IPS DF 6.9 (cell line): ENCODE measurements at regions not wholly inside any gene's neighbourhood (a gene's known extent, or its start where the extent isn't known, plus 50 kb on each side); places are given as distances from the start of the nearest gene placed in this dataset.
A peak's percentile ranks its signal among the peaks of the same experiment; 100 is the strongest.

ENCODE experiments used
- DNase-seq: peaks from one replicate; pipeline ENCODE4 v3.0.0-alpha.2; 2013; ENCODE audit warnings: low read depth, low spot score
- H3K27ac ChIP-seq: one replicate; pipeline ENCODE4 v1.5.1; 2013; ENCODE audit warnings: low read length, control low read depth
- H3K27me3 ChIP-seq: 2 replicates; pipeline ENCODE4 v1.6.1; 2013; ENCODE audit warnings: mild to moderate bottlenecking, low read length; ENCODE audit not compliant: control insufficient read depth, insufficient read depth
- H3K36me3 ChIP-seq: 2 replicates; pipeline ENCODE4 v1.6.1; 2013; ENCODE audit warnings: low read length; ENCODE audit not compliant: control insufficient read depth, insufficient read depth
- H3K4me1 ChIP-seq: 2 replicates; pipeline ENCODE4 v1.6.1; 2013; ENCODE audit warnings: low read length; ENCODE audit not compliant: control insufficient read depth, insufficient read depth
- H3K4me3 ChIP-seq: 2 replicates; pipeline ENCODE4 v1.5.1; 2013; ENCODE audit warnings: mild to moderate bottlenecking, low read length
- H3K9me3 ChIP-seq: 2 replicates; pipeline ENCODE4 v1.6.1; 2013; ENCODE audit warnings: low read length, inconsistent platforms; ENCODE audit not compliant: control insufficient read depth, insufficient read depth
- WGBS: extraction: QIAGEN DNeasy Blood & Tissue Kit; methylation state at CpG from one replicate; pipeline ENCODE4 v1.1.7; 2013; ENCODE audit warnings: mixed read lengths, missing lambda C conversion rate; ENCODE audit not compliant: insufficient read length, insufficient coverage; 5-methylcytosine and 5-hydroxymethylcytosine counted together

DNA sequence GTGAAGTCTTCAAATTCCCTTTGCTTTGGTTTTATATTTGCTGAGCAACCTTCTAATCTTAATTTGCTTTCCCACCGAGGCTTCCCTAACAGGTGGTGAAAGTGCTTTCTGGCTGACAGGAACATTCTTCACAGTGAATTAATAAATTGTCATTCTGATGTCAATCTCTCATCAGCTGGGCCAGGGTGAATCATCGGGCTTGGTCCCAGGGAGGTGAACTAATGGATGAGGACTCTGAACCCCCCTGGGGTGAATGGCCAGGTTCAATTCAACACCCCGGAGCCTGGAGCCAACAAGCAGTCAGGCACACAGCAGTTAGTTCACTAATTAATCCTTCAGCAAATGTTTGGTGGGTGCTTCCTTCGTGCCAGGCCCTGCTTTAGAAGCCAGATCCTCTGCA is 155.4 kb upstream of the PDGFD start:
- H3K4me1 ChIP-seq = no peaks in the 10 kb centered on the region
- no peak overlapping the region for H3K4me3 ChIP-seq
- H3K27ac ChIP-seq = no peak overlapping the region
- no CpG with 5 or more reads among the region's 4 CpGs for WGBS
- H3K9me3 ChIP-seq = no peaks in the 10 kb centered on the region; the same call in 1 of the 2 replicates
- H3K27me3 ChIP-seq = no peaks in the 10 kb centered on the region
- DNase-seq = no peak
- no peaks in the 10 kb centered on the region for H3K36me3 ChIP-seq

DNA sequence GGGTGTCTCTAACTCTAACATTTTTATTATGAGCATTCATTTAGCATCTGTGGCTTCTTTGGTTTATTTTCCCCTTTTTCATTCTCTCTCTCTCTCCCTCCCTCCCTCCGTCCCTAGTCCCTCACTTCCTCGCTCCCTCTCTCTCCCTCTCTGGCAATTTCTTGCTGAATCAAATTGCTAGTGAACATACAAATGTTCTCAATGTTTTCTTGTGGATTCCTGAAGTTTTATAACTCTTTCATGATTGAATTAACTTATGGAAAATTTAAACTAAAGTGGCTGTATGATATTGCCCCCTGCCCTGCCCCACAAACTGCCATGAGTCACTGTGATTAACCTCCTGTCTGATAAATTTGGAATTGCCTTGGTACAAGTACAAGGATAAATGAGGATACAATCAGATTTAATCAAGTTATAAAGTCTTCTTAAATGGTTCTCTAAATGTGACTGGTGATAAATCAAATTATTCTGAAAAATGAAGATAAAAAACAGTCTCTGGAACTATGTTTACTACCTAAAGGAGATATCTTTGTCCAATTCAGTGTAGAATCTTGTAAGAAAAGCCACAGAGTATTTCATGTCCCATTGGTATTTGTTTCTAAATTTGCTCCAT is 143.0 kb upstream of the PDGFD start:
- no peaks in the 10 kb centered on the region for H3K27me3 ChIP-seq
- no peak overlapping the region for H3K4me3 ChIP-seq
- no peaks in the 10 kb centered on the region for H3K36me3 ChIP-seq
- H3K4me1 ChIP-seq = no peaks in the 10 kb centered on the region
- no peaks in the 10 kb centered on the region for H3K9me3 ChIP-seq
- no peak overlapping the region for H3K27ac ChIP-seq
- no CpG with 5 or more reads among the region's 2 CpGs for WGBS
- DNase-seq = no peak

DNA sequence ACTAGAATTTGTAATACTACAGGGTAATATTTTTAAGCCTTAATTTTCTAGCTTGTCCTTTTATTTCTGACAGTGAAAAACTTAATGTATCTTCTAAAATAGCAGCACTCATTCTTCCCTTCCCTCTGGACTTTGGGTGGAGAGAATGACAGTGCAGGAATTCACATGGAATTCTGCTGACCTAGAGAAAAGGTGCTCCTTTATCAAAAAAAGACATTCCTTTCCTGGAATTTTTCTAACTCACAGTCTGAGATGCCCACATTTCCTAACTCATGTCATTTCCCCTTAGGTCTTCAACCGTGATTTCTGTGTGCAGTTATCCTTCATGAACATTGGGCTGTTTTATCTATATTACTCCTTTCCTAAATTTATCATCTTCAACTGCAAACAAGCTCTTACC is 137.8 kb upstream of the PDGFD start:
- no peak overlapping the region for H3K27ac ChIP-seq
- no peaks in the 10 kb centered on the region for H3K9me3 ChIP-seq
- H3K27me3 ChIP-seq = no peaks in the 10 kb centered on the region
- no peaks in the 10 kb centered on the region for H3K36me3 ChIP-seq
- no peak for DNase-seq
- H3K4me1 ChIP-seq = no peaks in the 10 kb centered on the region
- no CpG with 5 or more reads among the region's 1 CpG for WGBS
- no peak overlapping the region for H3K4me3 ChIP-seq

DNA sequence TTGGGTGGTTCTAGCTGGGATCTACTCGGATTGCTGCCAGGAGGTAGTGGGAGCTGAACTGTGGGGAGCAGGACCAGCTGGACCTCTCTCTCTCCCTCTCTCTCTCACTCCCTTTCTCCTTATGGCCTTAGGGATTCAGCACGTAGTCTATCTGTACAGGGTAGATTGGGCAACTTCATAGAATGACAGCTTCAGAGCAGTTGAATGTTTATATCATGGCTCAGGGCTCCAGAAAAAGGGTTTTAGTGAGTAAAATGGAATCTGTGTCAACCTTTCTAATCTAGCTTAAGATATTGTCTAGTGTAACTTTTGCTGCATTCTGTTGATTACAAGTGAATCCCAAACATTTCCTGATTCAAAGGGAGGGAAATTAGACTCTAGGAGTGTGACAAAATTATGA is 127.7 kb upstream of the PDGFD start:
- Histone ChIP-seq H3K27me3 (no peaks in the 10 kb centered on the region), H3K9me3 (no peaks in the 10 kb centered on the region), H3K4me3 (no peak overlapping the region), H3K36me3 (no peaks in the 10 kb centered on the region), H3K4me1 (no peaks in the 10 kb centered on the region), H3K27ac (no peak overlapping the region)
- no CpG with 5 or more reads among the region's 2 CpGs for WGBS
- no peak for DNase-seq

DNA sequence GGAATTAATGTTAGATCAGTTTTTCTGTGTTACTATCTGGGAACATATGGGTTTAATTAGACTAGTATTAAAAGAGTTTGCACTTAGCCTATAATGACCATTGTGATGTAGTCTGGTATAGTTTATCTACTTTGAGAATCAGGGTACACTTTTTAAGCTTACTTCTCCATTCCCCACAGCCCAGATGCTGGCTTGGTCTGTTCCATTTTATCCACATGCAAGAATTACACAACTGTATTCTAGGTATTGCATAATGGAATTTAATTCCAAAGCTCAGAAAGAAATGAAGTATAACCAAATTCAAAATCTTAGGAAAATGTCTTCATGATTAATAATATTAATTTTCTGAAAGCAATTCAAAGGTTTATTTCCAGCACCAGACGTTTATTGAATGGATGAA is 122.2 kb upstream of the PDGFD start:
- no peak overlapping the region for H3K4me3 ChIP-seq
- H3K9me3 ChIP-seq = no peaks in the 10 kb centered on the region
- no peaks in the 10 kb centered on the region for H3K36me3 ChIP-seq
- no CpG with 5 or more reads among the region's 1 CpG for WGBS
- H3K27me3 ChIP-seq = no peaks in the 10 kb centered on the region
- no peaks in the 10 kb centered on the region for H3K4me1 ChIP-seq
- no peak for DNase-seq
- no peak overlapping the region for H3K27ac ChIP-seq

DNA sequence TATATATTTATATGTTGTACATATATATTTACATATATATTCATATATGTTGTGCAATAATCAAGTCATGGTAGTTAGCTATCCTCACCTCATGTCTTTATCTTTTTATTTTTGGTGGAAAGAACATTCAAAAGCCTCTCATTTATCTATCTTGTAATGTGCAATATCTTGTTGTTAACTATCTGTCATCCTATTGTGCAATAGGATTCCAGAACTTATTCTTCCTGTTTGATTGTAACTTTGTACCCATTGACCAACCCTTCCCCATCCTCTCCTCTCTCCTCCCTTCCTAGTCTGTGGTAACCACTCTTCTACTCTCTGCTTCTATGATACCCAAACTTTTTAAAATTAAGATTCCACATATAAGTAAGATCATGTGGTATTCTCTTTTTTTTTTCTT is 115.6 kb upstream of the PDGFD start:
- DNase-seq = no peak
- Histone ChIP-seq H3K4me1 (no peaks in the 10 kb centered on the region), H3K27ac (no peak overlapping the region), H3K9me3 (no peaks in the 10 kb centered on the region), H3K36me3 (no peaks in the 10 kb centered on the region), H3K4me3 (no peak overlapping the region), H3K27me3 (no peaks in the 10 kb centered on the region)

DNA sequence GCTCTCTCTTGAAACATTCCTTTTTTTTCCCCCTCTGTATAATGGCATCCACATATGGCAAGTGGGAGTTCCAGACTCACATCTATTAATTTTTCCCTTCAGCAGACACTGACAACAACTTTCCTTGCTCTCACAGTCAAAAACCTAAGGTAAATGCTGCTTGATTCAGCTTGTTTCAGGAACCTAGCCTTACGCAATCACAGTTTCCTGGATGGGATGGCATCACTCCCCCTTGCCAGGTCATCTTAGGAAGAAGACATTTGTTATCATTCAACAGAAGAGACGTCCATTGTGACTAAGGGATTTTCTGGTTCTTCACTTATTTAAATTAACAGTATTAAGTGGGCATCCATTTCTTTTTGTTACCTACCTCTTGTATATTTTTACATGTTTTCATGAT is 112.0 kb upstream of the PDGFD start:
- no peaks in the 10 kb centered on the region for H3K4me1 ChIP-seq
- no peaks in the 10 kb centered on the region for H3K36me3 ChIP-seq
- no peaks in the 10 kb centered on the region for H3K9me3 ChIP-seq
- no peak for DNase-seq
- no peaks in the 10 kb centered on the region for H3K27me3 ChIP-seq
- H3K4me3 ChIP-seq = no peak overlapping the region
- no peak overlapping the region for H3K27ac ChIP-seq
- WGBS = no CpG with 5 or more reads among the region's 2 CpGs

DNA sequence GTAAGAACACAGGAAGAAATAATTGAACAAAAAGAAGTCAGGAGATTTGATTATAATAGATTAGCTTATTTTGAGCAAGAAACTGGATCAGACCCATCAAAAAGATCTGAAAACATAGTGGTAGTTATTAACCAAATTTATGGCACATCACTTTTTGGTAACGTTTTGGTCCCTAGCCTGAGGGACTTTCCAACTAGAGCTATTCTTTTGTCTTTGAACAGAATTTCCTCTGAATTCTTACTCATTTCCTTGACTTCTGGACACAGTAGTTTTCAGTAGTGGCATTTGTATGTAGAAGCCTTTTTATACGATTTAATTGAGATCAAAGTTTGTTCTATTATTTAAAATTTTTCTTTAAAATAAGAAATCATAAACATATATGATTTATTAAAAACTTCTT is 96.5 kb upstream of the PDGFD start:
- H3K4me3 ChIP-seq = no peak overlapping the region
- no peak for DNase-seq
- no CpG with 5 or more reads among the region's 2 CpGs for WGBS
- no peak overlapping the region for H3K27ac ChIP-seq
- no peaks in the 10 kb centered on the region for H3K27me3 ChIP-seq
- H3K4me1 ChIP-seq = no peaks in the 10 kb centered on the region
- no peaks in the 10 kb centered on the region for H3K9me3 ChIP-seq
- no peaks in the 10 kb centered on the region for H3K36me3 ChIP-seq

DNA sequence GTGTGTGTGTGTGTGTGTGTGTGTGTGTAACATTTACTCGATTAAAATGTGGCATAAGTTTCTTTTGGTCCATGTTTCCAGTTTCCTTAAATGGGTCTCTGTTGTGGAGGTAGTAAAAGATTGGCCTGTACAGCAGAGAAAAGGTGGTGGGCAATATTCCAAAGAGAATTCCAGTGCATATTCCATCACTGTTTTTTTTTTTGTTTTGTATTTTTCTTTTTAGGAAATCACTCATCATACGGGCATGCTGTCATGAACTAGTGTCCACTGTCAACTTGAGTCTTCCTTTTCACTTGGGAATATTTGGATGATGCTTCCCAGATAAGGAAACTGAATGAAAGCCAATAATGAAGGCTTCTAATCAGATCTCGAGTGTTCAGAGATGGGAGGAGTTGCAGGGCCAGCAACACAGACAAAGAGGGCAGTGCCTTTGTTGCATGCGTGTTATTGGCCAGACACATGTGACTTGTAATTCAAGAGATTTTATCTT is 95.2 kb upstream of the PDGFD start:
- H3K36me3 ChIP-seq = no peaks in the 10 kb centered on the region
- no peak overlapping the region for H3K4me3 ChIP-seq
- H3K9me3 ChIP-seq = no peaks in the 10 kb centered on the region
- no CpG with 5 or more reads among the region's 4 CpGs for WGBS
- no peak for DNase-seq
- no peaks in the 10 kb centered on the region for H3K27me3 ChIP-seq
- no peak overlapping the region for H3K27ac ChIP-seq
- no peaks in the 10 kb centered on the region for H3K4me1 ChIP-seq

DNA sequence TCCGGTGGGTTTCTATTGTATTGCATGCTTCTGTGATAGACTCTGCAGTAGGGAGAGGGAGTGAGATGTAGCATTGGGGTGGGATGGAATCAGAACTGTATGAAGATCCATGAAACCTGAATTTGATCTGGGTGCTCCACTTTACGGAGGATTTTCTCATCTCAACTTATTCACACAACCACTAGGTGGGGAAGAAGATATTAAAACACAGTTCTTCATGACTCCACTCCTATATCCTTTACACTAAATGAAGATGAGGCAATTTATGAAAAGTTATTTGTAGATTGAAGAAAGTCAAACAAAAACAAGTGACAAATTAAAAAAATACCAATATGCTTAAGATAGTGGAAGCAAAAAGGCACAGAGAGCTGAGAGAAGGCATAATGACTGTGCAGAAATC is 92.6 kb upstream of the PDGFD start:
- Histone ChIP-seq H3K36me3 (no peaks in the 10 kb centered on the region), H3K27me3 (no peaks in the 10 kb centered on the region), H3K4me3 (no peak overlapping the region), H3K9me3 (no peaks in the 10 kb centered on the region), H3K27ac (no peak overlapping the region), H3K4me1 (no peaks in the 10 kb centered on the region)
- WGBS = no CpG with 5 or more reads among the region's 2 CpGs
- no peak for DNase-seq

DNA sequence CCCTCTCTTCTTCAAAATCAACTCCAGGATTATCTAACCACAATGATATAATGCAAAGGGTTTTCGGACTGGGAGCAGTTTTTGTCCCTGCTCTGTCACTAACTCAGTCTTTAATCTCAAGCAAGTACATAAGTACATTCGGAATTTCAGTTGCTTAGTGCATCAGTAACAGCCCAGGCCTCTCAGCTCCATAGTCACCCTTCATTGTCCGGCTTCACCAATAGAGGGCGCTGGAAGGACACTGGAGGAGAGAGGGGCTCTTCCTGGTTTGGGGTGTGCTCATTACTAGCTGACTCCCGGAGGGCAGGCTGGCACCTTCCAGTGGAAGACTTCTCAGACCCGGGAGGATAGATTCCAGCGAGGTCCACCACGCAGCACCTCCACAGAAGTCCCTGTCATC is 90.4 kb upstream of the PDGFD start:
- Histone ChIP-seq H3K4me1 (no peaks in the 10 kb centered on the region), H3K27me3 (no peaks in the 10 kb centered on the region), H3K9me3 (no peaks in the 10 kb centered on the region), H3K36me3 (no peaks in the 10 kb centered on the region), H3K27ac (no peak overlapping the region), H3K4me3 (no peak overlapping the region)
- no CpG with 5 or more reads among the region's 8 CpGs for WGBS
- DNase-seq = peak; percentile 48
